ENCODE measurements at regions not wholly inside any gene's neighbourhood (a gene's known extent, or its start where the extent isn't known, plus 50 kb on each side); places are given as distances from the start of the nearest gene placed in this dataset.
A peak's percentile ranks its signal among the peaks of the same experiment; 100 is the strongest.
"Not testable (repeated sequence)": the region's sequence is repeated elsewhere in the genome, so short reads cannot be mapped to it uniquely, and the experiment has no call there.

- DNase-seq; H3K27me3 Mint-ChIP-seq (ENCODE audit: insufficient read depth); H3K4me3 ChIP-seq (ENCODE audit: low read length); H3K27me3 ChIP-seq (ENCODE audit: control insufficient read depth, insufficient read depth, low read length, poor library complexity, severe bottlenecking); H3K27ac Mint-ChIP-seq; H3K4me1 Mint-ChIP-seq; H3K4me1 ChIP-seq (ENCODE audit: control insufficient read depth, insufficient read depth, low read length); H3K36me3 ChIP-seq (ENCODE audit: control insufficient read depth, insufficient read depth, low read length); H3K4me3 Mint-ChIP-seq; H3K9ac ChIP-seq (ENCODE audit: extremely low read depth, low read length, poor library complexity, severe bottlenecking); H3K27ac ChIP-seq (ENCODE audit: low read depth, low read length): not testable (repeated sequence)
- peaks cover 88% of the 10 kb centered on the region for H3K9me3 Mint-ChIP-seq
- peaks cover 63% of the 10 kb centered on the region for H3K9me3 ChIP-seq (ENCODE audit: control insufficient read depth, low read length)
- peaks cover 29% of the 10 kb centered on the region for H3K36me3 Mint-ChIP-seq (ENCODE audit: low read depth)
Measured at GRCh38 chr10:42533866-42534265, 104.5 kb downstream of the ZNF33B start.

GRCh38 chr10:42532996-42533395 lies 105.4 kb downstream of the ZNF33B start:
- Histone ChIP-seq H3K4me3 (ENCODE audit: low read length) (no peak overlapping the region), H3K9me3 (ENCODE audit: control insufficient read depth, low read length) (peaks cover 54% of the 10 kb centered on the region), H3K27me3 (ENCODE audit: control insufficient read depth, insufficient read depth, low read length, poor library complexity, severe bottlenecking) (no peaks in the 10 kb centered on the region), H3K27ac (ENCODE audit: low read depth, low read length) (no peak overlapping the region), H3K36me3 (ENCODE audit: control insufficient read depth, insufficient read depth, low read length) (no peaks in the 10 kb centered on the region), H3K4me1 (ENCODE audit: control insufficient read depth, insufficient read depth, low read length) (no peaks in the 10 kb centered on the region), H3K9ac (ENCODE audit: extremely low read depth, low read length, poor library complexity, severe bottlenecking) (no peak overlapping the region)
- no peak overlapping the region for H3K27ac Mint-ChIP-seq
- H3K36me3 Mint-ChIP-seq (ENCODE audit: low read depth) = peaks cover 20% of the 10 kb centered on the region
- no peak for DNase-seq
- peaks cover 85% of the 10 kb centered on the region for H3K9me3 Mint-ChIP-seq
- no peak for TF ChIP-seq CTCF (conservative IDR thresholded peaks at IDR 0.05)
- WGBS, 2 experiments (ENCODE audit: insufficient coverage in 1 of 2, insufficient read length in 1 of 2) = 94% methylated on average over 1 of the region's 1 CpG; no CpG with 5 or more reads in 1 of the 2 experiments
- H3K4me3 Mint-ChIP-seq = no peak overlapping the region
- no peaks in the 10 kb centered on the region for H3K27me3 Mint-ChIP-seq (ENCODE audit: insufficient read depth)
- H3K4me1 Mint-ChIP-seq = no peaks in the 10 kb centered on the region

GRCh38 chr10:42523098-42523497 lies 115.3 kb downstream of the ZNF33B start:
- H3K36me3 ChIP-seq (ENCODE audit: control insufficient read depth, insufficient read depth, low read length) = peaks cover 42% of the 10 kb centered on the region
- peaks cover 73% of the 10 kb centered on the region for H3K9me3 ChIP-seq (ENCODE audit: control insufficient read depth, low read length)

More at GRCh38 chr10:42523098-42523497, 115.3 kb downstream of the ZNF33B start:
- 88% methylated on average over 2 of the region's 2 CpGs; no CpG with 5 or more reads in 1 of the 2 experiments for WGBS, 2 experiments (ENCODE audit: insufficient coverage in 1 of 2, insufficient read length in 1 of 2)
- Mint-ChIP-seq H3K9me3 (peaks cover 77% of the 10 kb centered on the region), H3K4me3 (no peak overlapping the region), H3K27me3 (ENCODE audit: insufficient read depth) (no peaks in the 10 kb centered on the region), H3K36me3 (ENCODE audit: low read depth) (peaks cover 61% of the 10 kb centered on the region), H3K4me1 (no peaks in the 10 kb centered on the region), H3K27ac (no peak overlapping the region)
- Histone ChIP-seq H3K27ac (ENCODE audit: low read depth, low read length) (no peak overlapping the region), H3K9ac (ENCODE audit: extremely low read depth, low read length, poor library complexity, severe bottlenecking) (no peak overlapping the region), H3K27me3 (ENCODE audit: control insufficient read depth, insufficient read depth, low read length, poor library complexity, severe bottlenecking) (no peaks in the 10 kb centered on the region), H3K4me1 (ENCODE audit: control insufficient read depth, insufficient read depth, low read length) (no peaks in the 10 kb centered on the region), H3K4me3 (ENCODE audit: low read length) (peak overlapping the region; percentile 56)
- no peak for TF ChIP-seq CTCF (conservative IDR thresholded peaks at IDR 0.05)
- DNase-seq = no peak
